Body of pancreas (tissue), 4 donors: ENCODE measurements at regions not wholly inside any gene's neighbourhood (a gene's known extent, or its start where the extent isn't known, plus 50 kb on each side); places are given as distances from the start of the nearest gene placed in this dataset.

Experiments
- CTCF ChIP-seq, 7 experiments: fragments of 450-650 bp in 4 of 7; fragments of 200-600 bp in 3 of 7; sonication (generic) in 3 of 7; IDR thresholded peaks; one replicate each; pipeline ENCODE4 v1.5.1; 2016 to 2019; ENCODE audit warnings: antibody characterized with exemption in 7 of 7
- POLR2A ChIP-seq, 3 donors: fragments of 450-650 bp; IDR thresholded peaks; one replicate each; pipeline ENCODE4 v1.6.1; 2016; ENCODE audit warnings: antibody characterized with exemption in 3 of 3, mild to moderate bottlenecking in 2 of 3

GRCh38 chr18:75966431-75966830 is 528.6 kb downstream of the ZNF516 start:
- no peak for TF ChIP-seq CTCF (IDR thresholded peaks at IDR 0.05)
- TF ChIP-seq POLR2A (IDR thresholded peaks at IDR 0.05), result no peak
